Colon (tissue), 2 donors: ENCODE measurements at regions not wholly inside any gene's neighbourhood (a gene's known extent, or its start where the extent isn't known, plus 50 kb on each side); places are given as distances from the start of the nearest gene placed in this dataset.

Experiments used
- FAIRE-seq: peaks from 2 replicates; lab custom pipeline; 2012; peaks lifted over from hg19 to GRCh38; lab: Jason Lieb, UNC
- donor health status: control.
- donor health status: control.

- FAIRE-seq, result no peak
Observed at GRCh38 chr16:26724189-26724588, 342.5 kb upstream of the C16orf82 start.

GRCh38 chr16:26727848-26728247, 338.9 kb upstream of the C16orf82 start:
- no peak for FAIRE-seq

GRCh38 chr16:26729951-26730541, 336.7 kb upstream of the C16orf82 start:
- FAIRE-seq, result no peak

- no peak for FAIRE-seq
Observed at GRCh38 chr16:26731729-26732128, 335.0 kb upstream of the C16orf82 start.

GRCh38 chr16:26733710-26734109, 333.0 kb upstream of the C16orf82 start:
- no peak for FAIRE-seq

- FAIRE-seq, result no peak
Observed at GRCh38 chr16:26735521-26735920, 331.2 kb upstream of the C16orf82 start.

- no peak for FAIRE-seq
Observed at GRCh38 chr16:26736084-26736483, 330.6 kb upstream of the C16orf82 start.

GRCh38 chr16:26740771-26741170, 326.0 kb upstream of the C16orf82 start:
- FAIRE-seq, result no peak

GRCh38 chr16:26742040-26742439, 324.7 kb upstream of the C16orf82 start:
- FAIRE-seq, result no peak

GRCh38 chr16:26744430-26744829, 322.3 kb upstream of the C16orf82 start:
- FAIRE-seq, result no peak

GRCh38 chr16:26747760-26748159, 319.0 kb upstream of the C16orf82 start:
- FAIRE-seq, result no peak

GRCh38 chr16:26749072-26749471, 317.7 kb upstream of the C16orf82 start:
- no peak for FAIRE-seq

- FAIRE-seq, result no peak
Observed at GRCh38 chr16:26752166-26752565, 314.6 kb upstream of the C16orf82 start.

- FAIRE-seq, result no peak
Observed at GRCh38 chr16:26756633-26757032, 310.1 kb upstream of the C16orf82 start.

GRCh38 chr16:26762594-26762993, 304.1 kb upstream of the C16orf82 start:
- no peak for FAIRE-seq

GRCh38 chr16:26765087-26765486, 301.6 kb upstream of the C16orf82 start:
- FAIRE-seq, result no peak

GRCh38 chr16:26768385-26769010, 298.2 kb upstream of the C16orf82 start:
- no peak for FAIRE-seq

GRCh38 chr16:26770547-26770946, 296.2 kb upstream of the C16orf82 start:
- no peak for FAIRE-seq

GRCh38 chr16:26772503-26772902, 294.2 kb upstream of the C16orf82 start:
- FAIRE-seq, result no peak

GRCh38 chr16:26777821-26778220, 288.9 kb upstream of the C16orf82 start:
- FAIRE-seq, result no peak

GRCh38 chr16:26787924-26788323, 278.8 kb upstream of the C16orf82 start:
- no peak for FAIRE-seq

- FAIRE-seq, result no peak
Observed at GRCh38 chr16:26791169-26791568, 275.6 kb upstream of the C16orf82 start.

GRCh38 chr16:26795184-26795583, 271.5 kb upstream of the C16orf82 start:
- no peak for FAIRE-seq

GRCh38 chr16:26801628-26802027, 265.1 kb upstream of the C16orf82 start:
- FAIRE-seq, result no peak
